IMR-90 (cell line): ENCODE measurements at regions not wholly inside any gene's neighbourhood (a gene's known extent, or its start where the extent isn't known, plus 50 kb on each side); places are given as distances from the start of the nearest gene placed in this dataset.

ENCODE experiments used
- ATAC-seq: fragments of 200-7000 bp; cut with Tn5 transposase; 2 replicates; pipeline ENCODE4 v1.9.1; 2020; ENCODE audit warnings: low read depth, mild to moderate bottlenecking, moderate library complexity
- BruUV-seq: library from RNA; stranded (reverse); fragments of 400-500 nt; replicated peaks from 2 replicates; lab custom pipeline; 2021; lab: Mats Ljungman, UMichigan
- CTCF ChIA-PET: fragments of 300-600 bp; formaldehyde crosslinking; extraction: SDS; loops from one replicate; lab custom pipeline; 2021; ENCODE audit warnings: antibody characterized with exemption; lab: Yijun Ruan, JAX
- POLR2A ChIA-PET: fragments of 300-600 bp; sonication (Branson Sonifier 250); formaldehyde crosslinking; loops from one replicate; lab custom pipeline; 2022; ENCODE audit warnings: antibody characterized with exemption; ENCODE audit not compliant: unreplicated experiment; lab: Charles Lee
- DNase-seq: peaks from one replicate; pipeline ENCODE4 v3.0.0; 2013
- H2AFZ ChIP-seq: replicated peaks from 2 replicates; pipeline ENCODE3; 2013; ENCODE audit warnings: low read length, mild to moderate bottlenecking; ENCODE audit not compliant: poor library complexity
- H2AK5ac ChIP-seq: 2 replicates; pipeline ENCODE4 v1.6.1; 2013; ENCODE audit warnings: low read depth, low read length, inconsistent platforms
- H2AK9ac ChIP-seq: replicated peaks from 2 replicates; pipeline ENCODE3; 2013; ENCODE audit warnings: mild to moderate bottlenecking, low read depth, low read length, moderate library complexity; ENCODE audit not compliant: poor library complexity
- H2BK120ac ChIP-seq: 2 replicates; pipeline ENCODE4 v1.6.1; 2013; ENCODE audit warnings: low read depth, low read length, inconsistent platforms
- H2BK15ac ChIP-seq: 3 replicates; pipeline ENCODE4 v1.6.1; 2013; ENCODE audit warnings: low read depth, low read length, inconsistent platforms
- H2BK20ac ChIP-seq: 2 replicates; pipeline ENCODE4 v1.6.1; 2013; ENCODE audit warnings: low read depth, mild to moderate bottlenecking, inconsistent platforms, low read length, moderate library complexity
- H2BK5ac ChIP-seq: 2 replicates; pipeline ENCODE4 v1.6.1; 2013; ENCODE audit warnings: mild to moderate bottlenecking, low read depth, low read length, inconsistent platforms; ENCODE audit not compliant: poor library complexity, severe bottlenecking
- H3K14ac ChIP-seq: replicated peaks from 2 replicates; pipeline ENCODE4 v1.6.1; 2013; ENCODE audit warnings: low read depth, low read length, inconsistent platforms
- H3K18ac ChIP-seq: 2 replicates; pipeline ENCODE4 v1.6.1; 2013; ENCODE audit warnings: low read depth, low read length, control low read depth
- H3K23ac ChIP-seq: 2 replicates; pipeline ENCODE4 v1.6.1; 2013; ENCODE audit warnings: low read depth, low read length, inconsistent platforms
- H3K27ac ChIP-seq: 2 replicates; pipeline ENCODE4 v1.5.1; 2013; ENCODE audit warnings: mild to moderate bottlenecking, control low read depth, low read length; ENCODE audit not compliant: insufficient read depth
- H3K27me3 ChIP-seq: 2 replicates; pipeline ENCODE4 v1.6.1; 2013; ENCODE audit warnings: low read length; ENCODE audit not compliant: control insufficient read depth, insufficient read depth
- H3K36me3 ChIP-seq: 2 replicates; pipeline ENCODE4 v1.6.1; 2013; ENCODE audit warnings: low read length, mixed read lengths; ENCODE audit not compliant: control insufficient read depth, insufficient read depth
- H3K4ac ChIP-seq: 2 replicates; pipeline ENCODE4 v1.6.1; 2013; ENCODE audit warnings: low read depth, low read length, inconsistent platforms
- H3K4me1 ChIP-seq: 2 replicates; pipeline ENCODE4 v1.6.1; 2013; ENCODE audit warnings: low read length, mixed read lengths; ENCODE audit not compliant: control insufficient read depth, insufficient read depth
- H3K4me2 ChIP-seq: 2 replicates; pipeline ENCODE4 v1.6.1; 2013; ENCODE audit warnings: low read depth, mild to moderate bottlenecking, control low read depth, low read length, moderate library complexity
- H3K4me3 ChIP-seq: 2 replicates; pipeline ENCODE4 v1.5.1; 2013; ENCODE audit warnings: low read depth, mild to moderate bottlenecking, control low read depth, low read length, moderate library complexity; ENCODE audit not compliant: insufficient read depth
- H3K56ac ChIP-seq: 2 replicates; pipeline ENCODE4 v1.6.1; 2013; ENCODE audit warnings: low read length, inconsistent platforms; ENCODE audit not compliant: insufficient read depth; ENCODE audit errors: extremely low read depth
- H3K79me1 ChIP-seq, 2 experiments: 2 replicates each; pipeline ENCODE4 v1.6.1; 2013; ENCODE audit warnings: low read length in 2 of 2, inconsistent platforms in 1 of 2, low read depth in 1 of 2
- H3K9ac ChIP-seq: 2 replicates; pipeline ENCODE4 v1.6.1; 2013; ENCODE audit warnings: low read depth, low read length, control low read depth
- H3K9me1 ChIP-seq: 2 replicates; pipeline ENCODE4 v1.6.1; 2013; ENCODE audit warnings: low read length, inconsistent platforms; ENCODE audit not compliant: insufficient read depth
- H3K9me3 ChIP-seq: 2 replicates; pipeline ENCODE4 v1.6.1; 2013; ENCODE audit warnings: low read length; ENCODE audit not compliant: control insufficient read depth, insufficient read depth
- H4K20me1 ChIP-seq: 2 replicates; pipeline ENCODE4 v1.6.1; 2013; ENCODE audit warnings: low read length, inconsistent platforms; ENCODE audit not compliant: insufficient read depth
- H4K5ac ChIP-seq: 2 replicates; pipeline ENCODE4 v1.6.1; 2013; ENCODE audit warnings: mild to moderate bottlenecking, low read depth, low read length, control low read depth
- H4K8ac ChIP-seq, 2 experiments: 2 replicates each; pipeline ENCODE4 v1.6.1; 2013; ENCODE audit warnings: low read depth in 2 of 2, low read length in 2 of 2, control low read depth in 1 of 2, inconsistent platforms in 1 of 2
- H4K91ac ChIP-seq: 2 replicates; pipeline ENCODE4 v1.6.1; 2013; ENCODE audit warnings: low read depth, low read length, inconsistent platforms; ENCODE audit not compliant: insufficient read depth
- BHLHE40 ChIP-seq: fragments of 150-350 bp; IDR thresholded peaks from 2 replicates; pipeline ENCODE4 v1.6.1; 2016; ENCODE audit warnings: mild to moderate bottlenecking, low read depth, low read length
- CEBPB ChIP-seq: IDR thresholded peaks from 2 replicates; pipeline ENCODE4 v1.6.1; 2012; ENCODE audit warnings: low read depth, low read length, improper control_type of control experiment
- CHD1 ChIP-seq: IDR thresholded peaks from 2 replicates; pipeline ENCODE4 v1.6.1; 2012; ENCODE audit warnings: low read depth, low read length, improper control_type of control experiment
- CTCF ChIP-seq: conservative IDR thresholded peaks from 2 replicates; pipeline ENCODE4 v1.5.1; 2012; ENCODE audit warnings: mild to moderate bottlenecking, low read depth, low read length, improper control_type of control experiment
- ELK1 ChIP-seq: fragments of 150-350 bp; IDR thresholded peaks from 2 replicates; pipeline ENCODE4 v1.6.1; 2016; ENCODE audit warnings: low read depth, mild to moderate bottlenecking, low read length, moderate library complexity, borderline replicate concordance
- FOS ChIP-seq: fragments of 150-350 bp; IDR thresholded peaks from 2 replicates; pipeline ENCODE4 v1.6.1; 2016; ENCODE audit warnings: low read depth, low read length
- MAFK ChIP-seq: IDR thresholded peaks from 2 replicates; pipeline ENCODE4 v1.6.1; 2012; ENCODE audit warnings: low read depth, low read length, improper control_type of control experiment
- MAZ ChIP-seq: IDR thresholded peaks from 2 replicates; pipeline ENCODE4 v1.6.1; 2012; ENCODE audit warnings: low read depth, mild to moderate bottlenecking, low read length, improper control_type of control experiment, moderate library complexity, borderline replicate concordance
- MXI1 ChIP-seq: IDR thresholded peaks from 2 replicates; pipeline ENCODE4 v1.6.1; 2012; ENCODE audit warnings: low read depth, mild to moderate bottlenecking, low read length, moderate library complexity, borderline replicate concordance
- NFE2L2 ChIP-seq: fragments of 150-350 bp; IDR thresholded peaks from 2 replicates; pipeline ENCODE4 v1.6.1; 2016; ENCODE audit warnings: low read depth, mild to moderate bottlenecking, low read length
- POLR2A ChIP-seq: IDR thresholded peaks from 2 replicates; pipeline ENCODE4 v1.6.1; 2012; ENCODE audit warnings: mild to moderate bottlenecking, low read depth, low read length
- RAD21 ChIP-seq: IDR thresholded peaks from 2 replicates; pipeline ENCODE4 v1.6.1; 2012; ENCODE audit warnings: low read length, improper control_type of control experiment
- RCOR1 ChIP-seq: IDR thresholded peaks from 2 replicates; pipeline ENCODE4 v1.6.1; 2012; ENCODE audit warnings: mild to moderate bottlenecking, low read length, improper control_type of control experiment; ENCODE audit not compliant: insufficient replicate concordance
- RFX5 ChIP-seq: IDR thresholded peaks from 2 replicates; pipeline ENCODE4 v1.8.0; 2012; ENCODE audit warnings: low read depth, mild to moderate bottlenecking, low read length, moderate library complexity
- SMC3 ChIP-seq: fragments of 150-350 bp; IDR thresholded peaks from 2 replicates; pipeline ENCODE4 v1.6.1; 2016; ENCODE audit warnings: low read depth, mild to moderate bottlenecking, antibody characterized with exemption, low read length, moderate library complexity
- USF2 ChIP-seq: fragments of 150-350 bp; IDR thresholded peaks from 2 replicates; pipeline ENCODE4 v1.6.1; 2017; ENCODE audit warnings: mild to moderate bottlenecking, antibody characterized with exemption, low read length, low read depth
- WGBS, 2 experiments: methylation state at CpG; one replicate each; pipeline versions ENCODE4 v1.1.5 to v1.1.7; 2013; ENCODE audit warnings: missing lambda C conversion rate in 2 of 2; ENCODE audit not compliant: insufficient read length in 1 of 2; ENCODE audit errors: extremely low coverage in 2 of 2; 5-methylcytosine and 5-hydroxymethylcytosine counted together
- dilution Hi-C: fragments of 300-500 bp; cut with HindIII; formaldehyde crosslinking; loops from one replicate; pipeline ENCODE4 v1.14.3; 2018; ENCODE audit warnings: low sequenced_read_pairs; ENCODE audit not compliant: unreplicated experiment
- in situ Hi-C: fragments of 300-500 bp; cut with MboI; formaldehyde crosslinking; loops from 3 replicates; pipeline ENCODE4 v1.14.3; 2019; ENCODE audit warnings: low sequenced_read_pairs, inconsistent platforms, mixed read lengths
- intact Hi-C: fragments of 100-400 bp; cut with micrococcal nuclease; formaldehyde crosslinking; loops from 2 replicates; pipeline ENCODE4 v1.10.0; 2022

GRCh38 chr5:147085409-147085808 is 149.4 kb upstream of the STK32A start:
- no peak overlapping the region for H3K4ac ChIP-seq
- no peak overlapping the region for H2AK5ac ChIP-seq
- POLR2A ChIA-PET: no interaction called here
- no peaks in the 10 kb centered on the region for H3K9me3 ChIP-seq
- no peak overlapping the region for H3K4me3 ChIP-seq
- H3K27me3 ChIP-seq: no peaks in the 10 kb centered on the region
- H2AK9ac ChIP-seq: no peak overlapping the region
- H3K14ac ChIP-seq: no peak overlapping the region
- BruUV-seq: no TSS peak
- H4K8ac ChIP-seq: no peak overlapping the region
- ATAC-seq (no peak), DNase-seq (no peak)
- H3K9ac ChIP-seq: no peak overlapping the region
- in situ Hi-C loops: no loop called here
- H3K36me3 ChIP-seq: no peaks in the 10 kb centered on the region
- no peak overlapping the region for H3K27ac ChIP-seq
- H3K4me2 ChIP-seq: no peak overlapping the region
- no peaks in the 10 kb centered on the region for H3K9me1 ChIP-seq
- TF ChIP-seq CHD1 (no peak), RAD21 (no peak), MXI1 (no peak), NFE2L2 (no peak), CTCF (no peak), SMC3 (no peak), BHLHE40 (no peak), RFX5 (no peak), MAFK (no peak), FOS (no peak), USF2 (no peak), POLR2A (no peak), RCOR1 (no peak), ELK1 (no peak), CEBPB (no peak), MAZ (no peak)
- no peak overlapping the region for H2BK15ac ChIP-seq
- H4K91ac ChIP-seq: no peak overlapping the region
- no peaks in the 10 kb centered on the region for H3K4me1 ChIP-seq
- no peaks in the 10 kb centered on the region for H4K20me1 ChIP-seq
- H2AFZ ChIP-seq: no peak overlapping the region
- 37% methylated on average over 2 of the region's 7 CpGs; no CpG with 5 or more reads in 1 of the 2 experiments for WGBS, 2 experiments
- no peak overlapping the region for H3K56ac ChIP-seq
- no peak overlapping the region for H2BK20ac ChIP-seq
- intact Hi-C loops: no loop called here
- no peak overlapping the region for H2BK5ac ChIP-seq
- no peaks in the 10 kb centered on the region for H3K79me1 ChIP-seq
- CTCF ChIA-PET: no interaction called here
- H3K23ac ChIP-seq: no peak overlapping the region
- dilution Hi-C loops: no loop called here
- no peak overlapping the region for H3K18ac ChIP-seq
- no peak overlapping the region for H2BK120ac ChIP-seq
- H4K5ac ChIP-seq: no peak overlapping the region
